Glomerular visceral epithelial cell (primary cell): ENCODE measurements at regions not wholly inside any gene's neighbourhood (a gene's known extent, or its start where the extent isn't known, plus 50 kb on each side); places are given as distances from the start of the nearest gene placed in this dataset.
"Not testable (repeated sequence)": the region's sequence is repeated elsewhere in the genome, so short reads cannot be mapped to it uniquely, and the experiment has no call there.

Experiments
- DNase-seq: peaks from one replicate; pipeline ENCODE4 v3.0.0-alpha.2; 2016; ENCODE audit errors: extremely low spot score

GRCh38 chrX:20715176-20715575 lies 448.5 kb upstream of the RPS6KA3 start:
- no peak for DNase-seq

DNA sequence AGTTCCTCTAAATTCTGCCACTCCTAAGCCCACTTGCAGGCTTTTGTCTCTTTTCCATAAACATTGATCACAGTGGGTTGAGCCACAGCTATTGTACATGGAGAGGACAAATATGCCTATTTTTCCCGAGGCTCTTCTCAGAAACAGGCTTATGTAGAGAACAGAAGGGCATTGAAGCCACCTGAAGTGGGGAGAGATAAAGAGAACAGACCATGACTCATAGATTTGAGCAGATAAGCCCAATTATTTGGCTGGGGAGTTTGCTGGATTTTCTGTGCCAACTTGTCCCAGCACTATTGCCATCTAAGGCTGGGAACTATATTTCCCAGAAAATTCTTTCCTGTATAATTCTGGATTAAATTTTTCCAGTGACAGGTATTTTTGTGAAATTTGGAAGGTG lies 446.1 kb upstream of the RPS6KA3 start:
- no peak for DNase-seq

- DNase-seq, result no peak
These were observed 444.7 kb upstream of the RPS6KA3 start for GRCh38 chrX:20711366-20711765.

- DNase-seq, result no peak
These were observed 426.4 kb upstream of the RPS6KA3 start for GRCh38 chrX:20693078-20693477.

GRCh38 chrX:20686256-20686655 lies 419.5 kb upstream of the RPS6KA3 start:
- no peak for DNase-seq

DNA sequence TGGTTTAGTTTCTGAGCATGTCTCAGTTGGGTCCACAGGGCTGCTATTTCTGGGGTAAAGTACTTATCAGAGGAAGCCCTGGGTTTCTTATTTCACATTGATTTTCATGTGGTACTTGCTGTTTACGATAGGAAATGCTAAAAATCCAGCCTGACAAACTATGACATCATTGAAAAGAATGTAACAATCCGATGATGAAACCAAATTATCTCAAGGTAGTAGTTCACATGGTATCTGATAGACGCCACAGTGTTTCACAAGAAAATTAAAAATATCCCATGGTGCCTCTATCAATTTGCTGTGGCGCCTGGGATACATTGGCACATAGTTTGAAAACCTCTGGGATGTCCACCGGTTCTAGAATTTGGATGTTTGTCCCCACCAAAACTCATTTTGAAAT lies 418.9 kb upstream of the RPS6KA3 start:
- DNase-seq, result no peak

- no peak for DNase-seq
These were observed 415.0 kb upstream of the RPS6KA3 start for GRCh38 chrX:20681683-20682082.

DNA sequence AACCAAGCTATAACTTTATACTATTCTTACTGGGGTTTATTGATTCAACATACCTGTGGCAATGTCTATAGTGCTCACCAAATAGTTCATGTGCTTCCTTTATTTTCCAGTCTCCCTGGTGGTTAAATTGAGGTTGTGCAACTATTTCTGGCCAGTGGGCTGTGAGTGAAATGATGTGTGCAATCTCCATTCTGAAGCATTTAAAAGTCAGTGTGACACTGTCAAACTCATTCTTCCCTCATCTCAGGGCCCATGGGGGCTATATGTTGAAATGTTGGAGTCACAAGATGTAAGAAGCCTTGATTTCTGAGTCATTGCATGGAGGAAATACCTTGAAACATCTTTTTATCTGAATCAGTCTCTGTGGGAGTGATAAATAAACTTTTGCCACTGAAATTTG lies 414.3 kb upstream of the RPS6KA3 start:
- DNase-seq, result peak; percentile 4

DNA sequence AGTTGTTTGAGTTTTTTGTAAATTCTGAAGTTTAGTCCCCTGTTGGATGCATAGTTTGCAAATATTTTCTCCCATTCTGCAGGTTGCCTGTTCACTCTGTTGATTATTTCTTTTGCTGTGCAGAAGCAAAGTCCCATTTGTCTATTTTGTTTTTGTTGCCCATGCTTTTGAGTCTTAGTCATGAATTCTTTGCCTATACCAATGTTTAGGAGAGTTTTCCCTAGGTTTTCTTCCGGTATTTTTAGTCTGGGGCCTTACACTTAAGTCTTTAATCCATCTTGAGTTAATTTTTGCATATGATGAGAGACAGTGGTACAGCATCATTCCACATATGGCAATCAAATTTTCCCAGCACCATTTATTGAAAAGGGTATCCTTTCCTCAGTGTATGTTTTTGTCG lies 405.8 kb upstream of the RPS6KA3 start:
- DNase-seq, result no peak

- DNase-seq, result not testable (repeated sequence)
These were observed 405.0 kb upstream of the RPS6KA3 start for GRCh38 chrX:20671746-20672145.

DNA sequence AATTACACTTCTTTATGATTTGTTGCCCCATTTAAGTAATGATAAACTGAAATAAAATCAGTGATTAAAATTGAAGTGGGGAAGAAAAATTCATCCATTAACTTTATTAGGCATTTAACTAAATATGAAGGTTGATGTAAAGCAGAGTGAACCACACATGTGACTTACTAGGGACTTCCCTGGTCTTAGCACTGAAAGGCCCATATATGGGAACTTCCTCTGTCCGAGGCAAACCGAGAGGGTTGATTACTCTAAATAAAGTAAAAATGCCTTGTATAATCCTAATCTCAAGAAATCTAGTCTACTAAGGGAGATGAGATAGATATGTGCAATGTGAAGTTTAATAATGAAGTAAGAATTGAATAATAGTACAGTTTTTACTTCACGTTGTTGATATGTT lies 403.9 kb upstream of the RPS6KA3 start:
- DNase-seq, result no peak

GRCh38 chrX:20668550-20668949 lies 401.8 kb upstream of the RPS6KA3 start:
- DNase-seq, result no peak

- DNase-seq, result no peak
These were observed 399.6 kb upstream of the RPS6KA3 start for GRCh38 chrX:20666331-20666730.

DNA sequence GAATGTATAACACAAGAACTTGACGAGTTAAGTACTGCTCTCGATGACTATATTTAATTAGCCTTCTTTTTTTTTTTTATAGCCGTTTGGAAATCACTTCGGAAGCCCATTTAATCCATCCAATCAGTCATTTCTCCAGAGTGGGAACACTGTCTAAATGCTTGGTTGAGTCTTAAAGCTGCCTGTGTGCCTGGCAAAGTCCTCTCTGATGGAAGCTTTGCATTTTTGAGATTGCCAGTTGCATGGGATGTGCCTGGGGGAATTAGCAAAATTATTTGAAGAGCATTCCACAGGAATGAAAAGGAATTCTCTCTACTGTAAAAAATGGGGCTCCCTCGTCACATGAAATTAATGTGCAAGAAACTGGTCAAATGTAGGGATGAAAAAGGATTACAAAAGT lies 398.8 kb upstream of the RPS6KA3 start:
- DNase-seq, result no peak

GRCh38 chrX:20664774-20665173 lies 398.1 kb upstream of the RPS6KA3 start:
- DNase-seq, result no peak

- no peak for DNase-seq
These were observed 397.4 kb upstream of the RPS6KA3 start for GRCh38 chrX:20664131-20664530.

DNA sequence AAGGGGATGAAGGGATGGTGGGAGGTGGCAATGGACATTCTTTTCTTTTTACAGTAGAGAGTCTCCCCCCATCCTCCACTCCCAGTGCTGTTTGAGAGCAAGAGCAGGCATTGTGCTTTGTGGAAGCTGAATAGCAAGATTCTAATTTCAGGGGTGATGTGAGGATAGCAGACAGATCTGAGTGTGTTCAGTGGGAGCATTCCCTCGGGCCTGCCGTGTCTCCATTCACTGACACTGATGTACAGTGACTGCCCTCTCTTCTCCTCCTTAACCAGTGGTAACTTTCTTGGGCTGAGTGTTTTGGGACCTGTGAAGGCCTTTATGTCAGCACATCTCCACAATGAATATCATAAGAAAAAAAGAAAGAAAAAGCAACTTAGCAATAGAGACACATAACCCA lies 396.6 kb upstream of the RPS6KA3 start:
- no peak for DNase-seq

- DNase-seq, result no peak
These were observed 390.0 kb upstream of the RPS6KA3 start for GRCh38 chrX:20656721-20657120.

DNA sequence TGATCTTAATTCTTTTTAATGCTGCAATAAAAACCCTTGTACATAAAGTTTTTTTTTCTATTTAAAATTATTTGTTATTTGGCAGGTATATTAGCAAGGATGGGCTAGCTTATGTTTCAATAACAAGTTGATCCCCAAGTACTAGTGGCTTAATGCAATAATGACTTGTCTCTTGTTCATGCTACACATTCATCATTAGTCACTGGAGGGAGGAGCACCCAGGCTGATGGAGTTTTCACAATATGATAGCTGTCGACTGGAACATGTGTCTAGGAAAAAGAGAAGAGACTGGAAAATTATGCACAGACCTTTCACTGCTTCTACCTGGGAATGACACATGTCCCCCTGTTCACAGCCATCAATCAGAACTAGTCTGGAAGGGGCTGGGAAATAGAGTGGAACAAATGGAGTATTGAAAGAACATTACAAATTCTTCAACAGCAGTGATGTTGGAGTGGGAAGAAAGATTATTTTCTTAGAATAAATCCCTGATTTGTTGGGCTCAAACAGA lies 387.9 kb upstream of the RPS6KA3 start:
- no peak for DNase-seq

- DNase-seq, result peak; percentile 14
These were observed 386.4 kb upstream of the RPS6KA3 start for GRCh38 chrX:20653070-20653469.

DNA sequence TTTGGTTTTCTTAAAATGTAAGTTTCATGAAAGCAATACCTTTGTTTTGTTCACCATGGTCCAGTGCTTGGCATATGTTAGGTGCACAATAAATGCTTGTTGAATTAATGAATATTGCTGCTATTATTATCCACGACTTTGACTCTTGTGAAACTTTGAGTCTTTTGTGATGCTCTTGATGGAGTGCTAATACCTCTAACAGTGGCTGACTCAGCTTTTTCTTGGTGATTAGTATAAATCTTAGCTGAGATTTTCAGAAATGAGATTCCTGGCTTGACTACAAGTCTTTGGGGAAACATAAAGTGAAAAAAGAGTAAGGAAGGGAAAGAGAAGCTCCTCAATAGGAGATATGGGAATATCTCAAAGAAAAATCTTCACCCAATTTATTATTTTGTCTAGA lies 375.2 kb upstream of the RPS6KA3 start:
- no peak for DNase-seq

- no peak for DNase-seq
These were observed 372.4 kb upstream of the RPS6KA3 start for GRCh38 chrX:20639115-20639514.

DNA sequence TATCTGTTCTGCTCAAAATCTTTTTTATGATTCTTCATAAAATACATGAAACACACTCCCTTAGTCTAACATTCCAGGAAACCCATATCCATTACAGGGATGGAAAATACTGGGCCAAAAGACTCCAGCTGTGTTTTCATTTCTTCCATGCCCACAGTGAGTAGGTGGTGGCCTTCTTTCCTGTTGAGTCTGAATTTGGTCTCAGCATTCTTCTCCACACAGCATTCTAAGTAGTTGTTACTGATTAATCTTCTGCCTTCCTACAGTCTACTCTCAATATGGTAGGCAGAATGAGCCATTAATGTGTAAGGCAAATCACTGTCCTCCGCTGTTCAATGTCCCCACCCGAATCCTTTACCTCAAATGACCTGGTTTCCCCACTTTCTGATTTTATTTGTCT lies 370.6 kb upstream of the RPS6KA3 start:
- DNase-seq, result peak; percentile 32

GRCh38 chrX:20633451-20633850 lies 366.7 kb upstream of the RPS6KA3 start:
- DNase-seq, result no peak

DNA sequence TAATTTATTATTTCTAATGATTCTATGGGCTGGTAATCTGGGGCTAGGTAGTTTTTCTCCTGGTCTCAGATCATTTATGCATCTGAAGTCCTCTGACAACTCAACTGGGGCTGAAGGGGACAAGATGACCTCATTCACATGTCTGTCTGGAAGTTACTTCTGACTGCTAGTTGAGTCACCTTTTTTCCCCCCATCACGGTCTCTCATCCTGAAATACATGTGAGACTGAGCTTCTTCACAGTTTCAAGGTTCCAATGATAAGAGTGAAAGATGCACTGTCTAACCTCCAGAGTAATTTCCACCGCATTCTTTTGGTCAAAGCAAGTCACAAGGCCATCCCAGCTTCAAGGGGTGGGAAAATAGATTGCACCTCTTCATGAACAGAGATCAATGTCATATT lies 356.7 kb upstream of the RPS6KA3 start:
- DNase-seq, result peak; percentile 74
